Stimulated activated naive CD8-positive, alpha-beta T cell treated with anti-CD3 and anti-CD28 coated beads, Interleukin-15, Interleukin-2, amounts not matched to agents 100 ng/mL and 50 ng/mL, for 24 hours (primary cell): ENCODE measurements at regions not wholly inside any gene's neighbourhood (a gene's known extent, or its start where the extent isn't known, plus 50 kb on each side); places are given as distances from the start of the nearest gene placed in this dataset.

ENCODE experiments used
- H3K27ac Mint-ChIP-seq: one replicate; pipeline ENCODE4 v1.8.0; 2021; ENCODE audit warnings: mild to moderate bottlenecking, mixed read lengths
- H3K27me3 Mint-ChIP-seq: one replicate; pipeline ENCODE4 v1.8.0; 2021; ENCODE audit warnings: mixed read lengths
- H3K36me3 Mint-ChIP-seq: one replicate; pipeline ENCODE4 v1.8.0; 2021; ENCODE audit warnings: low read depth, mixed read lengths
- H3K4me1 Mint-ChIP-seq: one replicate; pipeline ENCODE4 v1.8.0; 2021; ENCODE audit warnings: low read depth, mixed read lengths
- H3K4me3 Mint-ChIP-seq: one replicate; pipeline ENCODE4 v1.8.0; 2021; ENCODE audit warnings: mild to moderate bottlenecking, mixed read lengths
- H3K9me3 Mint-ChIP-seq: one replicate; pipeline ENCODE4 v1.8.0; 2021; ENCODE audit warnings: mixed read lengths

GRCh38 chr5:115381911-115382662, 85.6 kb upstream of the CCDC112 start:
- Mint-ChIP-seq H3K4me3 (no peak overlapping the region), H3K36me3 (no peaks in the 10 kb centered on the region), H3K27me3 (no peaks in the 10 kb centered on the region), H3K27ac (no peak overlapping the region), H3K9me3 (no peaks in the 10 kb centered on the region), H3K4me1 (no peaks in the 10 kb centered on the region)

- Mint-ChIP-seq H3K9me3 (no peaks in the 10 kb centered on the region), H3K4me3 (no peak overlapping the region), H3K27me3 (no peaks in the 10 kb centered on the region), H3K27ac (no peak overlapping the region), H3K36me3 (no peaks in the 10 kb centered on the region), H3K4me1 (no peaks in the 10 kb centered on the region)
Measured at GRCh38 chr5:115379622-115380344, 83.3 kb upstream of the CCDC112 start.

GRCh38 chr5:115378754-115379153, 82.3 kb upstream of the CCDC112 start:
- Mint-ChIP-seq H3K4me1 (no peaks in the 10 kb centered on the region), H3K36me3 (no peaks in the 10 kb centered on the region), H3K9me3 (no peaks in the 10 kb centered on the region), H3K27ac (no peak overlapping the region), H3K27me3 (no peaks in the 10 kb centered on the region), H3K4me3 (no peak overlapping the region)

- no peaks in the 10 kb centered on the region for H3K36me3 Mint-ChIP-seq
- no peak overlapping the region for H3K4me3 Mint-ChIP-seq
- no peaks in the 10 kb centered on the region for H3K27me3 Mint-ChIP-seq
- no peak overlapping the region for H3K27ac Mint-ChIP-seq
- no peaks in the 10 kb centered on the region for H3K9me3 Mint-ChIP-seq
- H3K4me1 Mint-ChIP-seq: no peaks in the 10 kb centered on the region
Measured at GRCh38 chr5:115377468-115378217, 81.2 kb upstream of the CCDC112 start.

- Mint-ChIP-seq H3K4me1 (no peaks in the 10 kb centered on the region), H3K36me3 (no peaks in the 10 kb centered on the region), H3K9me3 (no peaks in the 10 kb centered on the region), H3K27ac (no peak overlapping the region), H3K27me3 (no peaks in the 10 kb centered on the region), H3K4me3 (no peak overlapping the region)
Measured at GRCh38 chr5:115375893-115376292, 79.4 kb upstream of the CCDC112 start.

GRCh38 chr5:115374057-115374775, 77.8 kb upstream of the CCDC112 start:
- Mint-ChIP-seq H3K27me3 (no peaks in the 10 kb centered on the region), H3K4me1 (no peaks in the 10 kb centered on the region), H3K27ac (no peak overlapping the region), H3K36me3 (no peaks in the 10 kb centered on the region), H3K4me3 (no peak overlapping the region), H3K9me3 (no peaks in the 10 kb centered on the region)

GRCh38 chr5:115372146-115372545, 75.7 kb upstream of the CCDC112 start:
- Mint-ChIP-seq H3K9me3 (no peaks in the 10 kb centered on the region), H3K36me3 (no peaks in the 10 kb centered on the region), H3K4me3 (no peak overlapping the region), H3K27ac (no peak overlapping the region), H3K27me3 (no peaks in the 10 kb centered on the region), H3K4me1 (no peaks in the 10 kb centered on the region)

- no peak overlapping the region for H3K27ac Mint-ChIP-seq
- H3K4me1 Mint-ChIP-seq: no peaks in the 10 kb centered on the region
- no peaks in the 10 kb centered on the region for H3K9me3 Mint-ChIP-seq
- no peak overlapping the region for H3K4me3 Mint-ChIP-seq
- H3K27me3 Mint-ChIP-seq: no peaks in the 10 kb centered on the region
- no peaks in the 10 kb centered on the region for H3K36me3 Mint-ChIP-seq
Measured at GRCh38 chr5:115369430-115370144, 73.1 kb upstream of the CCDC112 start.

- no peaks in the 10 kb centered on the region for H3K36me3 Mint-ChIP-seq
- H3K9me3 Mint-ChIP-seq: no peaks in the 10 kb centered on the region
- H3K27me3 Mint-ChIP-seq: peaks cover 4% of the 10 kb centered on the region
- H3K27ac Mint-ChIP-seq: no peak overlapping the region
- peaks cover 10% of the 10 kb centered on the region for H3K4me1 Mint-ChIP-seq
- no peak overlapping the region for H3K4me3 Mint-ChIP-seq
Measured at GRCh38 chr5:115366223-115366622, 69.8 kb upstream of the CCDC112 start.

GRCh38 chr5:115363879-115364278, 67.4 kb upstream of the CCDC112 start:
- H3K36me3 Mint-ChIP-seq: no peaks in the 10 kb centered on the region
- no peaks in the 10 kb centered on the region for H3K9me3 Mint-ChIP-seq
- peaks cover 16% of the 10 kb centered on the region for H3K27me3 Mint-ChIP-seq
- no peak overlapping the region for H3K4me3 Mint-ChIP-seq
- H3K27ac Mint-ChIP-seq: no peak overlapping the region
- peaks cover 10% of the 10 kb centered on the region for H3K4me1 Mint-ChIP-seq

GRCh38 chr5:115360046-115360685, 63.7 kb upstream of the CCDC112 start:
- no peak overlapping the region for H3K4me3 Mint-ChIP-seq
- H3K27ac Mint-ChIP-seq: no peak overlapping the region
- H3K4me1 Mint-ChIP-seq: peaks cover 10% of the 10 kb centered on the region
- no peaks in the 10 kb centered on the region for H3K36me3 Mint-ChIP-seq
- peaks cover 27% of the 10 kb centered on the region for H3K27me3 Mint-ChIP-seq
- no peaks in the 10 kb centered on the region for H3K9me3 Mint-ChIP-seq

GRCh38 chr5:115355767-115356381, 59.4 kb upstream of the CCDC112 start:
- Mint-ChIP-seq H3K9me3 (no peaks in the 10 kb centered on the region), H3K4me1 (no peaks in the 10 kb centered on the region), H3K27me3 (peaks cover 43% of the 10 kb centered on the region), H3K4me3 (no peak overlapping the region), H3K36me3 (no peaks in the 10 kb centered on the region), H3K27ac (no peak overlapping the region)

GRCh38 chr5:115355095-115355494, 58.6 kb upstream of the CCDC112 start:
- Mint-ChIP-seq H3K36me3 (no peaks in the 10 kb centered on the region), H3K27ac (no peak overlapping the region), H3K4me1 (no peaks in the 10 kb centered on the region), H3K27me3 (peaks cover 43% of the 10 kb centered on the region), H3K9me3 (no peaks in the 10 kb centered on the region), H3K4me3 (no peak overlapping the region)
